Prostate gland (tissue), 2 donors: ENCODE measurements at regions not wholly inside any gene's neighbourhood (a gene's known extent, or its start where the extent isn't known, plus 50 kb on each side); places are given as distances from the start of the nearest gene placed in this dataset.

ENCODE experiments used
- DNase-seq: peaks from one replicate; pipeline ENCODE4 v3.0.0-alpha.2; 2019; ENCODE audit warnings: low spot score
- H3K27ac ChIP-seq, 2 donors: fragments of 200-600 bp; sonication (generic); 2 replicates each; pipeline ENCODE4 v1.5.1; 2017 to 2019
- H3K27me3 ChIP-seq: fragments of 200-600 bp; sonication (generic); replicated peaks from 2 replicates; pipeline ENCODE4 v1.5.1; 2019; ENCODE audit not compliant: insufficient read depth
- H3K36me3 ChIP-seq, 2 donors: fragments of 200-600 bp; sonication (generic); 1 replicate in 1 of 2; 2 replicates in 1 of 2; pipeline versions ENCODE4 v1.5.1 to v1.8.1; 2017 to 2019
- H3K4me1 ChIP-seq: fragments of 200-600 bp; sonication (generic); replicated peaks from 2 replicates; pipeline ENCODE4 v1.5.1; 2019
- H3K4me3 ChIP-seq, 2 donors: fragments of 200-600 bp; sonication (generic); 2 replicates each; pipeline ENCODE4 v1.5.1; 2017 to 2019
- H3K9me3 ChIP-seq: fragments of 200-600 bp; sonication (generic); 2 replicates; pipeline ENCODE4 v1.5.1; 2017
- POLR2A ChIP-seq: fragments of 450-650 bp; IDR thresholded peaks from one replicate; pipeline ENCODE4 v1.6.1; 2016; ENCODE audit warnings: antibody characterized with exemption, mild to moderate bottlenecking
- POLR2AphosphoS5 ChIP-seq: sonication (generic); formaldehyde crosslinking; IDR thresholded peaks from one replicate; pipeline ENCODE4 v1.6.1; 2017; ENCODE audit warnings: antibody characterized with exemption
- WGBS: methylation state at CpG from one replicate; pipeline ENCODE4 v1.1.5; 2018; 5-methylcytosine and 5-hydroxymethylcytosine counted together
- intact Hi-C: fragments of 100-400 bp; cut with DNase I; formaldehyde crosslinking; loops from one replicate; pipeline ENCODE4 v1.14.2; 2022
- TF ChIP-seq, protein P1 (sequence below), 4 experiments: fragments of 200-600 bp in 2 of 4; fragments of 450-650 bp in 2 of 4; sonication (generic) in 2 of 4; IDR thresholded peaks; 1 replicate in 3 of 4; 2 replicates in 1 of 4; pipeline ENCODE4 v1.5.1; 2016 to 2019; ENCODE audit warnings: antibody characterized with exemption in 4 of 4, mild to moderate bottlenecking in 2 of 4, moderate library complexity in 2 of 4

DNA sequence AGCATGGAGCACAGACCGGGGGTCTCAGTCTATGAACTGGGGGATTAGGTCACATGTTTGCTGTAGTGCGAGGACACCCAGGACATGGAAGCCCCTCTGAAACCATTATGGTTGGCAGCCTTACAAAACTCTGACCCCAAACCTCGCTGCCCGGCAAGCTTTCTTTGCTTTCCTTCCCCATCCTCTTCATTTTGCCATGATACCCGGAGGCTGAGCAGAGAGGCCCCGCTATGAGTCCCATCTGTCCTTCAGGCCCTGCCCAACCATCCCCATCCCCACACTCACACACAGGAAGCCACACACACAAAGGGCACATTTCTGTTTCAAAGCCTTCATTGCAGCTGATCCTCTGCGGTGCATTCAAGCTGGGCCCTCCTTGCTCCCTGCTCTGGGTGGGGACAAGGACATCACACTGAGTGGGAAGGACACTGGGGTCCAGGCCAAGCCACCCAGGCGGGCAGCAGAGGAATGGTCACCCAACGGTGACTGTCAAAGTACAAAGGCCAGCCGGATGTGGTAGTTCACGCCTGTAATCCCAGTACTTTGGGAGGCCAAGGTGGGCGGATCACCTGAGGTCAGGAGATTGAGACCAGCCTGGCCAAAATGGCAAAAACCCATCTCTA, 176.5 kb downstream of the CTTN start:
- Histone ChIP-seq H3K9me3 (no peaks in the 10 kb centered on the region), H3K27me3 (no peaks in the 10 kb centered on the region), H3K36me3 (no peaks in the 10 kb centered on the region), H3K4me1 (no peaks in the 10 kb centered on the region), H3K4me3 (no peak overlapping the region), H3K27ac (no peak overlapping the region)
- TF ChIP-seq POLR2A, result no peak
- TF ChIP-seq, protein P1, sequence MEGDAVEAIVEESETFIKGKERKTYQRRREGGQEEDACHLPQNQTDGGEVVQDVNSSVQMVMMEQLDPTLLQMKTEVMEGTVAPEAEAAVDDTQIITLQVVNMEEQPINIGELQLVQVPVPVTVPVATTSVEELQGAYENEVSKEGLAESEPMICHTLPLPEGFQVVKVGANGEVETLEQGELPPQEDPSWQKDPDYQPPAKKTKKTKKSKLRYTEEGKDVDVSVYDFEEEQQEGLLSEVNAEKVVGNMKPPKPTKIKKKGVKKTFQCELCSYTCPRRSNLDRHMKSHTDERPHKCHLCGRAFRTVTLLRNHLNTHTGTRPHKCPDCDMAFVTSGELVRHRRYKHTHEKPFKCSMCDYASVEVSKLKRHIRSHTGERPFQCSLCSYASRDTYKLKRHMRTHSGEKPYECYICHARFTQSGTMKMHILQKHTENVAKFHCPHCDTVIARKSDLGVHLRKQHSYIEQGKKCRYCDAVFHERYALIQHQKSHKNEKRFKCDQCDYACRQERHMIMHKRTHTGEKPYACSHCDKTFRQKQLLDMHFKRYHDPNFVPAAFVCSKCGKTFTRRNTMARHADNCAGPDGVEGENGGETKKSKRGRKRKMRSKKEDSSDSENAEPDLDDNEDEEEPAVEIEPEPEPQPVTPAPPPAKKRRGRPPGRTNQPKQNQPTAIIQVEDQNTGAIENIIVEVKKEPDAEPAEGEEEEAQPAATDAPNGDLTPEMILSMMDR (IDR thresholded peaks at IDR 0.05), result no peak
- no peak for TF ChIP-seq POLR2AphosphoS5
- no peak for DNase-seq
- intact Hi-C loops, result no loop called here
- WGBS, result 87% methylated on average over 12 of the region's 12 CpGs

DNA sequence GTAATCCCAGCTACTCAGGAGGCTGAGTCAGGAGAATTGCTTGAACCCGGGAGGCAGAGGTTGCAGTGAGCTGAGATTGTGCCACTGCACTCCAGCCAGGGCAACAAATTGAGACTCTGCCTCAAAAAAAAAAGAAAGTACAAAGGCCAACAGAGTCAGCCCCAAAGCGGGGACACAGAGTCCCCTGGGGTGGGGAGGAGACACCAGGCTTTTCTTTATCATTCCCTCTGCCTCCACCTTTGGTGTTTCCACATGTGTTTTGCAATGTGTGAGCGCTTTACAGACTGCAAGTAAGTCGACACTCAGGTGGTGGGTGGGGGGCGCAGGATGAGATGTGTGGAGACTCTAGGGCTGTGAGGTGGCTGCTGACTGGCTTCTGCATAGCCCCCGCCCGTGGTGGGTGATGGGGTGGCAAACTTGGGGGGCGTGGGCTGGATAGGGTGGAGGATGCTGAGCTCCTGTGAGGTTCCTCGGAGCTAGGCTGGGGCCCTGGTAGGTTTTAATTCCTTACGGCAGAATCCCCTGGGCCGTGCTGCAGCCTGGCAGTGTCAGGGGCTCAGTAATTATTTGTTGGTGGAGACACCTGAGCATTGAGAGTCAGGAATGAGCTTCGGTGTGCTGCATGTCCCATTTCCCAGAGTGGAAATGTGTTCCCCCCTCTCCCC, 177.2 kb downstream of the CTTN start:
- Histone ChIP-seq H3K4me1 (no peaks in the 10 kb centered on the region), H3K4me3 (no peak overlapping the region), H3K9me3 (no peaks in the 10 kb centered on the region), H3K27me3 (no peaks in the 10 kb centered on the region), H3K27ac (no peak overlapping the region), H3K36me3 (no peaks in the 10 kb centered on the region)
- 83% methylated on average over 12 of the region's 12 CpGs for WGBS
- DNase-seq, result no peak
- TF ChIP-seq, protein P1 (IDR thresholded peaks at IDR 0.05), result no peak
- TF ChIP-seq POLR2AphosphoS5, result no peak
- TF ChIP-seq POLR2A, result no peak
- intact Hi-C loops, result no loop called here

DNA sequence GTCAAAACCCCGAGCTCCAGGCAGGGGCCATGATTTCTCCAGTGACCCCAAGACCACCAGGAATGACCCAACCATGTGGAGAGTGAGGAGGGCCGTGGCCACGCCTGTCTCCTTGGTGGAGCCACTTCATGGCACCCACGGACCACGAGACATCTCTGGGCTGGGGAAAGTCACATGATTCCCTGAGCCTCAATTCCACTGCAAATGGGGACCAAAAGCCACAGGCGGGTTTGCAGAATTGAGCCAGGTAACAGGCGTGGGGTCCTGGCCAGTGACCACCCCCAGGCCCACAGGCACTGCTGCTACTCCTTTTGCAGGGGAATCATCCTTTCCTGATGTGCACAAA, 178.9 kb downstream of the CTTN start:
- Histone ChIP-seq H3K4me3 (no peak overlapping the region), H3K27me3 (no peaks in the 10 kb centered on the region), H3K27ac (no peak overlapping the region), H3K4me1 (no peaks in the 10 kb centered on the region), H3K36me3 (no peaks in the 10 kb centered on the region), H3K9me3 (no peaks in the 10 kb centered on the region)
- TF ChIP-seq, protein P1 (IDR thresholded peaks at IDR 0.05), result no peak
- TF ChIP-seq POLR2AphosphoS5, result no peak
- TF ChIP-seq POLR2A, result no peak
- 74% methylated on average over 7 of the region's 7 CpGs for WGBS
- no peak for DNase-seq
- intact Hi-C loops, result no loop called here

DNA sequence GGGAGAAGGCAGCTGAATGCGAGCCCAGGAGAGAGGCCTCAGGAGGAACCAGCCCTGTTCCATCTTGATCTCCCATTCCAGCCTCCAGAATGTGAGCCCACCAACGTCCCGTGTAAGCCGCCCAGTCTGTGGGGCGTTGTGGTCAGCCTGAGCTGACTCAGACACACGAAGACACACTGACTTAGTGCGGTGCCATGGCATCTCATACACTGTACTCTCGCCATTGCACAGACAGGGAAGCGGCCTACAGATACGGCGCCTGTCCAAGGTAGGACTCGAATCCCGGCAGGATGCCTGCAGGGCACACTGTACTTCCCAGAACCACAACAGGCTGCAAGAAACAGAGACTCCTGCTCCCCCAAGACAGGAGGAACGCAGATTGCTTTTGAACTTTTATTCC, 179.6 kb downstream of the CTTN start:
- Histone ChIP-seq H3K4me1 (no peaks in the 10 kb centered on the region), H3K36me3 (no peaks in the 10 kb centered on the region), H3K4me3 (no peak overlapping the region), H3K27me3 (no peaks in the 10 kb centered on the region), H3K9me3 (no peaks in the 10 kb centered on the region), H3K27ac (no peak overlapping the region)
- no peak for DNase-seq
- no peak for TF ChIP-seq POLR2A
- TF ChIP-seq, protein P1 (IDR thresholded peaks at IDR 0.05), result no peak
- TF ChIP-seq POLR2AphosphoS5, result no peak
- 67% methylated on average over 14 of the region's 14 CpGs for WGBS
- intact Hi-C loops, result no loop called here

DNA sequence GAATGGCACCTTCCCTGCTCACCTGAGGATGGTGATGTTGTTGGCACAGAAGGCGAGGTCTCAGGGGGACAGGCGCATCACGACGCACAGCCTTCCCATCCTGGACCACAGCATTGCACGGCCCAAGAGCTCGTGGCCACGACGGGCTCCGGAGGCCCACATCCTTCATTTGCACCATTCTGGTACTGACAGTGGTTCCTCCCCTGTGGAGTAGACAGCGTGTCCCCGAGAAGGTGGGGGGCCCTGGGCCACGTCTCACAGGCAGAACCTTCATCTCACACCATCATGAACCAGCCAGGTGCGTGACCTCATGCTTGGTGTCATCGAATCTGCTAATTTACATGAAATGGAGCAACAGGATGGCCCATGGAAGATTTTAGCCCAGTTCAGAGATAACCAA, 180.0 kb downstream of the CTTN start:
- H3K27me3 ChIP-seq, result no peaks in the 10 kb centered on the region
- 91% methylated on average over 14 of the region's 14 CpGs for WGBS
- H3K27ac ChIP-seq, result no peak overlapping the region
- no peaks in the 10 kb centered on the region for H3K9me3 ChIP-seq
- no peaks in the 10 kb centered on the region for H3K36me3 ChIP-seq
- H3K4me1 ChIP-seq, result no peaks in the 10 kb centered on the region
- TF ChIP-seq POLR2AphosphoS5 (no peak), POLR2A (no peak)
- TF ChIP-seq, protein P1 (IDR thresholded peaks at IDR 0.05), result no peak
- H3K4me3 ChIP-seq, result no peak overlapping the region
- DNase-seq, result no peak
- intact Hi-C loops, result no loop called here
